ENCODE measurements at regions not wholly inside any gene's neighbourhood (a gene's known extent, or its start where the extent isn't known, plus 50 kb on each side); places are given as distances from the start of the nearest gene placed in this dataset.

DNA sequence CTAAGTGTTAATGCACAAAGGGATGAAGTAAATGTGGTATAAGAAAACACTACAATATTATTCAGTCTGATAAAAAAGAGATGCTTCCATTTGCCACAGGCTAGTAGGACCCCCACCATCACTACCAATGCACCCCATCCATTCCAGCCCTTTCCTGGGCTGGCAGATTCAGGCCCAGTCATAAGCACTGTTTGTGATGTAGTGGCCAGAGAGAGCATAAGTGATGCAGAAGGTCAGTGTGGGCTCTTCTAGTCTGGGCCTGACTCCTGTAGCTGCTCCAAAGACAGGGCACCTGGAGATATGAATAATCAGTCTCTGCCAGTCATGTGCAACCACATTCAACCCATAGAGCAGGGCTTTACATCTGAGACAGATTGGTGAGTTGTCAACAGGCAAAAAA, 1294.7 kb downstream of the TMEM121 start:
- TF ChIP-seq, protein P1, sequence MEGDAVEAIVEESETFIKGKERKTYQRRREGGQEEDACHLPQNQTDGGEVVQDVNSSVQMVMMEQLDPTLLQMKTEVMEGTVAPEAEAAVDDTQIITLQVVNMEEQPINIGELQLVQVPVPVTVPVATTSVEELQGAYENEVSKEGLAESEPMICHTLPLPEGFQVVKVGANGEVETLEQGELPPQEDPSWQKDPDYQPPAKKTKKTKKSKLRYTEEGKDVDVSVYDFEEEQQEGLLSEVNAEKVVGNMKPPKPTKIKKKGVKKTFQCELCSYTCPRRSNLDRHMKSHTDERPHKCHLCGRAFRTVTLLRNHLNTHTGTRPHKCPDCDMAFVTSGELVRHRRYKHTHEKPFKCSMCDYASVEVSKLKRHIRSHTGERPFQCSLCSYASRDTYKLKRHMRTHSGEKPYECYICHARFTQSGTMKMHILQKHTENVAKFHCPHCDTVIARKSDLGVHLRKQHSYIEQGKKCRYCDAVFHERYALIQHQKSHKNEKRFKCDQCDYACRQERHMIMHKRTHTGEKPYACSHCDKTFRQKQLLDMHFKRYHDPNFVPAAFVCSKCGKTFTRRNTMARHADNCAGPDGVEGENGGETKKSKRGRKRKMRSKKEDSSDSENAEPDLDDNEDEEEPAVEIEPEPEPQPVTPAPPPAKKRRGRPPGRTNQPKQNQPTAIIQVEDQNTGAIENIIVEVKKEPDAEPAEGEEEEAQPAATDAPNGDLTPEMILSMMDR (IDR thresholded peaks at IDR 0.05): no peak
- TF ChIP-seq EP300 (IDR thresholded peaks at IDR 0.05; ENCODE audit: low read depth) (no peak), POLR2AphosphoS5 (IDR thresholded peaks at IDR 0.05) (no peak)
